Endodermal cell (in vitro differentiated cells): ENCODE measurements at regions not wholly inside any gene's neighbourhood (a gene's known extent, or its start where the extent isn't known, plus 50 kb on each side); places are given as distances from the start of the nearest gene placed in this dataset.

ENCODE experiments used
- DNase-seq: peaks from one replicate; pipeline ENCODE4 v3.0.0-alpha.2; 2017
- H3K27ac ChIP-seq: 2 replicates; pipeline ENCODE4 v1.5.1; 2013; ENCODE audit warnings: mild to moderate bottlenecking, low read depth, low read length, moderate library complexity
- H3K27me3 ChIP-seq: 2 replicates; pipeline ENCODE4 v1.6.1; 2013; ENCODE audit warnings: mild to moderate bottlenecking, low read length, moderate library complexity; ENCODE audit not compliant: insufficient read depth, control insufficient read depth, poor library complexity, severe bottlenecking
- H3K36me3 ChIP-seq: 2 replicates; pipeline ENCODE4 v1.7.0; 2013; ENCODE audit warnings: mild to moderate bottlenecking, low read length, moderate library complexity; ENCODE audit not compliant: control insufficient read depth, insufficient read depth
- H3K4me1 ChIP-seq: one replicate; pipeline ENCODE4 v1.7.0; 2013; ENCODE audit warnings: low read length; ENCODE audit not compliant: control insufficient read depth, insufficient read depth
- H3K4me3 ChIP-seq: 2 replicates; pipeline ENCODE4 v1.5.1; 2013; ENCODE audit warnings: mild to moderate bottlenecking, low read length, moderate library complexity
- H3K9ac ChIP-seq: 2 replicates; pipeline ENCODE4 v1.6.1; 2013; ENCODE audit warnings: mild to moderate bottlenecking, low read length, moderate library complexity; ENCODE audit not compliant: poor library complexity, severe bottlenecking; ENCODE audit errors: extremely low read depth
- H3K9me3 ChIP-seq: 2 replicates; pipeline ENCODE4 v1.6.1; 2013; ENCODE audit warnings: mild to moderate bottlenecking, low read length, moderate library complexity; ENCODE audit not compliant: control insufficient read depth
- H3K27ac Mint-ChIP-seq: 2 replicates; pipeline ENCODE4 v1.8.0; 2020; ENCODE audit warnings: mixed read lengths
- H3K27me3 Mint-ChIP-seq: 2 replicates; pipeline ENCODE4 v1.8.0; 2021; ENCODE audit warnings: mild to moderate bottlenecking, mixed read lengths; ENCODE audit not compliant: insufficient read depth
- H3K36me3 Mint-ChIP-seq: 2 replicates; pipeline ENCODE4 v1.8.0; 2020; ENCODE audit warnings: low read depth, mixed read lengths
- H3K4me1 Mint-ChIP-seq: 2 replicates; pipeline ENCODE4 v1.8.0; 2020; ENCODE audit warnings: mixed read lengths
- H3K4me3 Mint-ChIP-seq: 2 replicates; pipeline ENCODE4 v1.8.0; 2020; ENCODE audit warnings: mild to moderate bottlenecking, moderate library complexity, mixed read lengths
- H3K9me3 Mint-ChIP-seq: 2 replicates; pipeline ENCODE4 v1.8.0; 2020; ENCODE audit warnings: mild to moderate bottlenecking, mixed read lengths
- CTCF ChIP-seq: fragments of 200-600 bp; sonication (generic); conservative IDR thresholded peaks from 2 replicates; pipeline ENCODE4 v1.5.0; 2021; ENCODE audit warnings: antibody characterized with exemption, mild to moderate bottlenecking
- WGBS, 2 experiments: methylation state at CpG; one replicate each; pipeline versions ENCODE4 v1.1.5 to v1.1.7; 2013; ENCODE audit warnings: missing lambda C conversion rate in 2 of 2, mixed read lengths in 1 of 2; ENCODE audit not compliant: insufficient coverage in 1 of 2, insufficient read length in 1 of 2; 5-methylcytosine and 5-hydroxymethylcytosine counted together

- no peaks in the 10 kb centered on the region for H3K9me3 ChIP-seq
- peaks cover 44% of the 10 kb centered on the region for H3K4me1 Mint-ChIP-seq
- no peaks in the 10 kb centered on the region for H3K9me3 Mint-ChIP-seq
- no peak overlapping the region for H3K4me3 ChIP-seq
- no peaks in the 10 kb centered on the region for H3K27me3 Mint-ChIP-seq
- H3K4me1 ChIP-seq = peaks cover 30% of the 10 kb centered on the region
- H3K36me3 ChIP-seq = no peaks in the 10 kb centered on the region
- no peak overlapping the region for H3K27ac Mint-ChIP-seq
- TF ChIP-seq CTCF = no peak
- 92 to 93% methylated on average over 5 to 6 of the region's 6 CpGs for WGBS, 2 experiments
- peaks cover 2% of the 10 kb centered on the region for H3K36me3 Mint-ChIP-seq
- no peak overlapping the region for H3K27ac ChIP-seq
- no peak for DNase-seq
- no peaks in the 10 kb centered on the region for H3K27me3 ChIP-seq
- no peak overlapping the region for H3K4me3 Mint-ChIP-seq
- H3K9ac ChIP-seq = no peak overlapping the region
These were observed 331.8 kb downstream of the FOXO1 start for GRCh38 chr13:40334616-40335015.

- Mint-ChIP-seq H3K27me3 (no peaks in the 10 kb centered on the region), H3K27ac (no peak overlapping the region), H3K4me1 (peaks cover 51% of the 10 kb centered on the region), H3K36me3 (no peaks in the 10 kb centered on the region), H3K4me3 (no peak overlapping the region), H3K9me3 (no peaks in the 10 kb centered on the region)
- H3K9ac ChIP-seq = no peak overlapping the region
- H3K27me3 ChIP-seq = no peaks in the 10 kb centered on the region
- H3K4me3 ChIP-seq = no peak overlapping the region
- no peak for DNase-seq
- TF ChIP-seq CTCF = no peak
- H3K27ac ChIP-seq = no peak overlapping the region
- H3K36me3 ChIP-seq = no peaks in the 10 kb centered on the region
- no peaks in the 10 kb centered on the region for H3K9me3 ChIP-seq
- WGBS, 2 experiments = 84 to 88% methylated on average over 6 to 7 of the region's 7 CpGs
- peaks cover 35% of the 10 kb centered on the region for H3K4me1 ChIP-seq
These were observed 329.9 kb downstream of the FOXO1 start for GRCh38 chr13:40336228-40337221.

GRCh38 chr13:40337651-40338050 is 328.8 kb downstream of the FOXO1 start:
- Histone ChIP-seq H3K36me3 (no peaks in the 10 kb centered on the region), H3K27ac (no peak overlapping the region), H3K9me3 (peaks cover 3% of the 10 kb centered on the region), H3K27me3 (no peaks in the 10 kb centered on the region), H3K4me3 (no peak overlapping the region), H3K4me1 (peaks cover 32% of the 10 kb centered on the region), H3K9ac (no peak overlapping the region)
- no peak for TF ChIP-seq CTCF
- Mint-ChIP-seq H3K27me3 (peaks cover under 1% of the 10 kb centered on the region), H3K4me1 (peaks cover 45% of the 10 kb centered on the region), H3K36me3 (no peaks in the 10 kb centered on the region), H3K27ac (no peak overlapping the region), H3K4me3 (no peak overlapping the region), H3K9me3 (no peaks in the 10 kb centered on the region)
- DNase-seq = no peak
- 83 to 90% methylated on average over 5 of the region's 6 CpGs for WGBS, 2 experiments
